ENCODE measurements at regions not wholly inside any gene's neighbourhood (a gene's known extent, or its start where the extent isn't known, plus 50 kb on each side); places are given as distances from the start of the nearest gene placed in this dataset.

GRCh38 chr21:17869115-17869514 lies 50.0 kb upstream of the C21orf91 start:
- DNase-seq, result no peak
